Left renal pelvis (tissue), 4 donors: ENCODE measurements at regions not wholly inside any gene's neighbourhood (a gene's known extent, or its start where the extent isn't known, plus 50 kb on each side); places are given as distances from the start of the nearest gene placed in this dataset.
A peak's percentile ranks its signal among the peaks of the same experiment; 100 is the strongest.
"Not testable (repeated sequence)": the region's sequence is repeated elsewhere in the genome, so short reads cannot be mapped to it uniquely, and the experiment has no call there.

Experiments
- DNase-seq, 4 donors: peaks; one replicate each; pipeline ENCODE4 v3.0.0-alpha.2; 2013; ENCODE audit warnings: low read depth in 4 of 4, low spot score in 3 of 4

DNA sequence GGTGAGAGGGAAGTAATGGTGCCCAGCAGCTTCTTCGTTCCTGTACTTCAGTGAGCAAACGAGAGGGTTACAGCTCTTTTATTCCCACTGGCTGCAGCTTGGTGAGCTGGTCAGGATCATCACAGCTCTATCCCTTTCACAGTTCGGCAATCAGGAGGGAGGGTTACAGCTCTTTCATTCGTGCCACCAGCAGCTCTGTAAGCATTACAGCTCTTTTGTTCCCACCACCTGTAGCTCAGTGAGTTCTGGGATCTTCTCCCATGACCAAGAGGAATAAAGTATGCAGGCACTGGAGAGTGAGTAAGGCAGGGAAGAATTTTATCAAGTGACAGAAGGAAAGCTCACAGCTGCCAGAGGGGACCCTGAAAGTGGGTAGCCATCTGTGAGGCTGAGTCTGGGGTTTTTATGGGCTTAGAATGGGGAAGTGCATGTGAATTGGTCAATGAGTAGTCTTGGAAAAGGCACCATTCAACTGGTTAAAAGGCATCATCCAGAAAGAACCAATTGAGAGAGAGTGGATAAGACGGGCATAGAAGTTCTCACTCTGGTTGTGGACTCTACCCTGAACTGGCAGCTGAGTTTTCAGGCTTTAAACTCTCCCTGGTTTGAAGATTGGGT is 123.7 kb downstream of the COX18 start:
- no peak for DNase-seq

DNA sequence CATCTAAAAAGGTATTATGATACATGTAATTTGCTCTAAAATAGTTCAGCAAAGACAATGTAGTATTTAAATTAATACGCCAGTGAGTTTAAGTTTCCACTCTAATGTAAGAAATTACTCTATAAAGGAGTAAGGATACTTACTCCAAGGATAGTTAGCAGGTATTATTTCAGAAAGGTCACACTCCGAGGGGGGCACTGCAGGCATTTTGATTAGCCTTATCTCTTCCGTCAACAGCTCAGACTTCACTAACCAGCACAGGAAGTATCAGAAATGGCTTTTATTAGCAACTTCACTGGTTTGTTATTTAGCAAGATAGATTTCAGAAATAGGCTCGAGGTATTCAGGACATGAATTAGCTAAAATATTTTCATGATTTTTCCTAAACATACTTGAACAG is 127.0 kb downstream of the COX18 start:
- no peak for DNase-seq

DNA sequence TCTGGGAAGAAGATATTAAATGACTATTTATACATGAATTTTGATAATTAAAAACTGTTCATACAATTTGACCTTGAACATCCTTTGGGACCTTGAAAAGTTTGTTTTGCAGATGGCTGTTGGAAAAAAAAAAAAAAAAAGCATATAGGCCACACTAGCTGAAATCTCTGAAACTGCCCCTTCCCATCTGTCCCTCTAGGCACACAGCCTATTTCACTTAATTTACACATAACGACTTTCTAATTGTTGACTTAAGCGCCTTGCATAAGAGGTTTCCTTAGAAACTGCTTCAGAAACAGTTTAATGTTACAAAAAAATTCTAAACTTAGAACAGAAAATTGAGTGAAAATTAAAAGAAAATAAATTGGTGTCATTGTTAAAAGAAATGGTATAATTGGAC is 131.0 kb downstream of the COX18 start:
- peak in 1 of 4 donors; percentile 11 for DNase-seq

DNA sequence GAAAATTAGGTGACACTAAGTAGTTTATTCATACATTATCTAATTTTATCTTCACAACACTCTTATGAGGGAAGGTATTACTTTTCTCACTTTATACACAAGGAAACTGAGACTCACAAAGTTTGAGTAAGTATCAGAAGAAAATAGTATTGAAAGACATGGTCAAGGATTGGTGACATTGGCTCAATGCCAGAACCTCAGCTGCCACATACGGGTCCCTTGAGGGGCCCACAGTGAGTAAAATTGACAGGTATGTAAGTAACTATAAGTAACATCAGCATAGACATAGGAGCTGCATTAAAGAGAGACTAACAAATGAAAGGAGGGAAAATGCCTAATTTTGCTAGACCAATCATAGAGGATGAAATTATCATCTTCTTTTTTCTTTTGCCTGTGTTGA is 134.1 kb downstream of the COX18 start:
- no peak for DNase-seq

DNA sequence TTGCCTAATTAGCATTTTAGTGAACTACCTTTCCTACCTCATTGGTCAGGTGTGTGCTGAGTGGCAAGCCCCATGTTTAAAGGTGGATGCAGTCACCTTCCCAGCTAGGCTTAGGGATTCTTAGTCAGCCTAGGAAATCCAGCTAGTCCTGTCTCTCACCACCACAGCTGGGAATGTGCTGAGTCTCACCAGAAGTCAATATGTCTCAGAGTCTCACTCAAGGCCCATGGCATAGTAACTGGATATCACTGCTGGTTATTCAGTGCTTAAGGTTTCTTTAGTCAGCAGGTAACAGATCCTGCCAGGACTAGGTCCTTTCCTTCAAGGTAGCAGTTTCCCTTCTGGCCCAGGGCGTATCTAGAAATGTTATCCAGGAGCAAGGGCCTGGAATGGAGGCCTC is 136.5 kb downstream of the COX18 start:
- no peak for DNase-seq

DNA sequence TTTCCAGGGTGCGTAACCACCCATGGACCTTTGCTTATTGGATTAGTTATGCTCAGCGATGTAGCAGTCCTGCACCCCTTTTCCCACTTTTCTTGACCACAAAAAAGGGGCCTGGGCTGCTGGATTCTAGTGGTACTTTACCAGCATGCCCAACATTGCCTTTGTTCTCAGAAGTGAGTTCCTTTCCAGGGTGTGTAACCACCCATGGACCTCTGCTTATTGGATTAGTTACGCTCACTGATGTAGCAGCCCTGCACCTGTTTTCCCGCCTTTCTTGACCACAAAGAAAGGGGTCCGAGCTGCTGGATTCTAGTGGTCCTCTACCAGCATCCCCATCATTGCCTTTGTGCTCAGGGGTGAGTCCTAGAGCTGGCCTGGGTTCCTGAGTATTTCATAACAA is 138.2 kb downstream of the COX18 start:
- DNase-seq, result no peak

DNA sequence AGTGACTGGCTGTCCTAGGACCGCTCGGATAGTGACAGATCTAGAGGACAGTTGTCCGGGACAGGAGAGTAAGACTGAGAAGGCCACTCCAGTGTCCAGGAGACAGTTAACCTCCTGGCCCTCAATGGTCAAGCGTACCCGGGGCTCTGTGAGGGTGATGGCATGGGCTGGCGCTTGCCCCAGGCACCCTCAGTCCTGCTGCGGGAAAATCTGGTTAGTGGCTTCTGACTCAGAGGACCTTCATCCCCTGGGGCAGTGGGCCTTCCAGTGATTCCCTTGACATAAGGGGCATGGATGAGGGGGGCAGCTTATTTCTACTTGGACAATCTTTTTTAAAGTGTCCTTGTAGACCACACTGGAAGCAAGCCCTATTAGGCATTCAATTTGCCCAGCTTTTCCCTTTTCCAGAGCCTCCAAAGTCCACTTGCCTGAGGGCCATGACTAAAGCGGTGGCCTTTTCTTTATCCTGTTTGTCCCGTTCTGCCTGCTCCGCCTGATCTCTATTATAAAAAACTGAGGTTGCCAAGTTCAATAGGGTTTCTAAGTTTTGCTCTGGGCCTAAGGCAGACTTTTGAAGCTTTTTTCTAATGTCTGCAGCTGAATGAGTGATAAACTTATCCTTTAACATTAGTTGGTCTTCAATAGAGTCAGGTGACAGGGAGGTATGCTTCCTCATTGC is 139.8 kb downstream of the COX18 start:
- not testable (repeated sequence) for DNase-seq

DNA sequence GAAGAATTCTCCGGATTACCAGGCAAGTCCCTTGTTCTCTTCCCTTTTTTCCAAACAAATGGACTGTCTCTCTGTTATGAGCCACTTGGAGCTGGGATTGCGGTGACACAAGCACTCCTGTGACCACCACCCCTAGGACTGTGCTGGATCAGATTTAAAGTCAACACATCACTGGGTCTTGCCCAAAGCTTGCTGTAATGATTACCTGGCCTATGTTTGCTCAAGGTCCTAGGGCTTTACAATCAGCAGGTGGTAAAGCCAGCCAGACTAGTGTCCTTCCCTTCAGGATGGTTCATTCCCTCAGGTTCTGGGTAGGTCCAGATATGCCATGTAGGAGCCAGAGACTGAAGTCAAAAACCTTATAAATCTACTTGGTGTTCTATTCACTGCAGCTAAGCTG is 144.7 kb downstream of the COX18 start:
- DNase-seq, result no peak

DNA sequence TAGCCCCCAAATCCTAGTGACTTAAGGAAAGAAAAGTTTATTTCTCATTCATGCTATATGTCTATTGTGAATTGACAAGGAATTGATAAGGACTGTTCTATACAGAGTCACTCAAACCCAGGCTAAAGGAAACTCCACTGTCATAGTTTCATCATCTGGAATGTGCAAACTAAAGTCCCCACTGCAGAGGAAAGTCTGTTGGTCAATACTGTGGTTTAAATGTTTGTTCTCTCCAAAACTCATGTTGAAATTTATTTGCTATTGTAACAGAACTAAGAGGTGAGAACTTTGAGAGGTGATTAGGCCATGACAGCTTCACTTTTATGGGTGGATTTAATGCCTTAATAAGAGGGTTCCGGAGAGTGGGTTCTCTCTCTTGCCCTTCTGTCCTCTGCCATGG is 149.6 kb downstream of the COX18 start:
- no peak for DNase-seq

DNA sequence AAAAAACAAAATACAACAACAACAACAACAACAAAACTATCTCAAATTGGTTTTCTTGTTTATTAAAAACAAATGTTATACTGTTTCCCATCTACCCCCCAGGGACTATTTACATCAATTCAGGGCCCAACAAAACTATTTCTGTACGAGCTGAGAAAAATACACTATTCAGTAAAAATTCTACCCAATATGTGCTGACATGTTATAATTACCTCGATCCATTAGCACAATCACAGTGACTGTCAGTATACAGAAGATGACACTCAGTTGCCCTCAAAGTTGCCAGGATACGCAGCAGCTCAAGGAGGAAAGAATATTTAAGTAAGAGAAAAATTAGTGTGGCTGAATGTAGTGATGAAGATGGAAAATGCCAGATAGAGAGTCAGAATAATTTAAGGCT is 150.1 kb downstream of the COX18 start:
- DNase-seq, result no peak

DNA sequence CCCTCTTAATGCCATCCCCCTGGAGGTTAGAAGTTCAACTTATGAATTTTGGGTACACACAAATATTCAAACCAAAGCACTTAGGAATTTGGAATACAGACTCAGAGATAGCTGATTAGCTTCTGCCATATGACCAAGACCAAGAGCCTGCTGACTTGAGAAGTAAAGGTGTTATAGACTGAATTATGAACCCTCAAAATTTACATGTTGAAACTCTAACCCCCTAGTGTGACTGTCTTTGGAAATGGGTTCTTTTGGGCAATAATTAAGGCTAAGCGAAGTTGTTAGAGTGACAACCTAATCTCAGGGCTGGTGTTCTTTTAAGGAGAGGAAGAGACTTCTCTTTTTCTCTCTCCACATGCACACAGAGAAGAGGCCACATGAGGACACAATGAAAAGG is 151.2 kb downstream of the COX18 start:
- no peak for DNase-seq

DNA sequence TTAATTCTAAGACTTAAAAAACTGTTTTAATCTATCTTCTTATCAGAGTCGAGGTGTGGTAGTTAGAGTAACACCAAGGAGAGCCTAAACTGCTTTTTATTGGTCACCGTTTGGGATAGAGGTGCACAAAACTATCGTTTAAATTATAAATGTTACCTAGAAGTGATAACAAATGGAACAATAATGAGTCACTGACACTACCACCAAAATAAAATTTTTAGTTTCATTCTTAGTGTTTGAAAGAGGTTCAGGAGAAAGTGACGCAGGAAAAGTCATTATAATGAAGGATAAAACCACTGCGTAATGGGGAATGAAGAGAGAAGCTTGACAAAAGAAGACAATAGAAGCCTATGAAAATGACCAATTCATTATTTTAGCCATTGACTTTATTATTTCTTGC is 158.2 kb downstream of the COX18 start:
- no peak for DNase-seq

DNA sequence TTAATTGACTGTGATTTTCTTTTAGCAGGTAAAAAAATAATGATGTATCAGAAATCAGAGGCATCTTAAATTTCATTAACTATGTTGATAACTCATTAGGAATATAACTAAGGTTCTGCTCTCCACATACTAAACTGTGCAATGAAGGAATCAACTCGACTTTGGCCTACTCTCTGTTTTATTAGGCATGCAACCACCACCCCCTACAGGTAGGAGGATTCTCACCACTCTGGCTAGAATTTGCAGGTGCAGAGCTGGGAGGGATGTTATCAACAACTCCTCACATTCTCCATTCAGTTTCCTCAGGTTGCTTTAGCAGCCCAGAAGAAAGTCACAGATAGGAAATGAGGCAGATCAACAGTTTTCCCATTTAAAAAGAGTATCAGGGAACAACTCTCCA is 160.1 kb downstream of the COX18 start:
- DNase-seq, result no peak

DNA sequence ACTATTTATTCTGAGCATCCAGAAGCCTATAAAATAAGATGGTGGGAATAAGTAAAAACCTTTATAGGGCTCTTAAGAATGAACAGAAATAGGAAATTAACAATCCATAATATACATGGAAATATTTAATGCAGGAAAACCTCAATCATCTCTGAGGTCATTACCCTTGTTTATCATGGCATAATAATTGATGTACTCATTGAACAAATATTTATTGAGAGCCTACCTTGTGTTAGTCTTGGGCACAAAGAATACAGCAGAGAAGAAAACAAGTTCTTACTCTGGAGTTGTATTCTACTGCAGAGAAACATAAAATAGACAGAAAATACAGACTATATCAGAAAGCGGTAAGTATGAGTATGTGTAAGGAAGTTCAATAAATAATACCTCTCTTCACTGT is 167.2 kb downstream of the COX18 start:
- DNase-seq, result no peak

DNA sequence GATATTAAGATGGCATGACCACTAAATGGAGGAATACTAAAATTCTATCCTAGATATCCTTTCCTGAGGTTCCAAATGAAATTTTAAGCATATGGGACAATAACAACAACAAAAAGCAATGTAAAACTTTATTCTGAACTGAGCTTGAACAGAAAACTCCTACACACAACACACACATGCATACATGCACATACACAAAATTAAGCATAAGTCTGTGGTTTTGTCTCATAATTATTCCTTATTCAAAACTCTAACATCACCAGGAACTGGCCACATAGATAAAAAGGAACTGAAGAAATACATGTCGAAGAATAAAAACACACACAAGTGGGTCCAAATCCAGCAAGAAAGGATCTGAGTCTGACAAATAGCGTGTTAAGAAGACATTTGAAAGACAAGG is 168.0 kb downstream of the COX18 start:
- no peak for DNase-seq

DNA sequence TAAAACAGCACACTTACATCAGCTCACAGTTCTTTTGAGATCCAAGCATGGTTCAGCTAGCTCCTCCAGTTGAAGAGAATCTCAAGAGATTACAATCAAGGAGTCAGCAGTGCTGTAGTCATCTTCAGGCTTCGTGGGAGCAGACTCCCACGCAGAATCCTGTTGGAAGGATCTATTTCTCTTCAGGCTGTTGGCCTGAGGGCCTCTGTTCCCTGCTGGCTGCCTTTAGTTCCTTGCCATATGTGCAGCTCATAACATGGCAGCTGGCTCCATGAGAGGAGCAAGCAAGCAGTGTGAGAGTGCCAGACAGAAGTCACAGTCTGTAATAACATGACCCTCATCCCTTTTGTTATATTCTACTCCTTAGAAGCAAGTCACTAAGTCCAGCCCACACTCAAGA is 168.6 kb downstream of the COX18 start:
- no peak for DNase-seq

DNA sequence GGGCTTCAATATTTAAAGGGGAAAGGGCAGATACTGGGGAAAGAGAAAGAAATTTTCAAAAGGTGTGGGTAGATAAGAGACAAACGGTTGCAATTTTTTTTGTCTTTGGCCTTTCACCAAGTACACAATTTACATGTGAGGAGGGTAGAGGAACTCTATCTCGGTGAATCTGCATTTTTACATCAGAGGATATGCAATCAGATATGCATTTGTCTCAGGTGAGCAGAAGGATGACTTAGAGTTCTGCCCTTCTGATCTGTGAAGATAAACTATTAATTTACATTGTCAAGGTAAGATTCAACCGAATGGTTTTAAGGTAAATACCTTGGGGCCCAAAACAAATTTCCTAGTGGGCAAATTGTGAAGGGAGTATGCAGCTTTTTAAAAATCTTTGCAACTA is 169.9 kb downstream of the COX18 start:
- DNase-seq, result no peak

DNA sequence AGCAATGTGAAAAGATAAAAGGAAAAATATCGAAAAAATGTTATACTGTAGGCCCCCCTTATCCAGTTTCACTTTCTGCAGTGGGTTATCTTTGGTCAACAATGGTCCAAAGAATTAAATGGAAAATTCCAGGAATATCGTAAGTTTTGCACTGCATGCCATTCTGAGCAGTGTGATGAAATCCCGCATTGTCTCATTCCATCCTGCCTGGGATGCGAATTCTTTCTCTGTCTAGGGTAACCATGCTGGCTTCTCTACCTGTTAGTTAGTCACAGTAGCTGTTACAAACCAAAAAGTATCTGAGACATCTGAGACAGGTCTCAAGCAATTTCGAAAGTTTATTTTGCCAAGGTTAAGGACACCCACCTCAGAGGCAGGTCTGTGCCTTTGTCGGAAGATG is 170.3 kb downstream of the COX18 start:
- DNase-seq, result no peak

DNA sequence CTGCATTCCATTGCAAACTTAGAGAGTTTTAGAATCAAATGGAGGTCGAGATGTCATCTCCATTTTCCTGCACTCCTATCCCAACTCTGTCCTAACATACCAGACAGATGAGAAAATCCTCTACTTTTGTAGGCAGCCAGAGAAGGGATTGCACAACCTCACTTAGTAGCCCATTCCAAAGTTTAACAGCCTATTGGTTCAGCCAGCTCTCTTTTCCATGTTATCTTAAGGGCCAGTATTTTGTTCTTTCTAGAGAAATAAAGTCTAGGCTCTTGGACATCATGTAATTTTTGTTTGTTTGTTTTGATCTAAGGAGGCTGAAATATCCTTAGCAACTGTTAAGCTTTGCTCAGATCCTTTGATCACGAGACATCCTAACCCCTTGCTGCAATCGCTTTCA is 173.0 kb downstream of the COX18 start:
- DNase-seq, result no peak

DNA sequence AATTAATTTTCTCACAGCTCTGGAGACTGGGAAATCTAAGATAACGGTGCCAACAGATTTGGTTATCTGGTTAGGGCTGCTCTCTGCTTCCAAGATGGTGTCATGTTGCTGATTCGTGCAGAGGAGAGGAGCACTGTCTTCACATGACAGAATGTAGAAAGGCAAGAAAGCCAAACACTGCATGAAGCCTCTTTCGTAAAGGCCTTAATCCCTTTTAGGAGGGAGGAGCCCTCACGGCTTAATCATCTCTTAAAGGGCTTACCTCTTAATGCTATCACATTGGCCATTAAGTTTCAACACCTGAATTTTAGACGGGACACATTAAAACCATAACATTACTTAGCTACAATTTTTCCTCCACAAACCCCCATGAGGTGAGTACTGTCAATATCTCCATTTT is 174.1 kb downstream of the COX18 start:
- no peak for DNase-seq

DNA sequence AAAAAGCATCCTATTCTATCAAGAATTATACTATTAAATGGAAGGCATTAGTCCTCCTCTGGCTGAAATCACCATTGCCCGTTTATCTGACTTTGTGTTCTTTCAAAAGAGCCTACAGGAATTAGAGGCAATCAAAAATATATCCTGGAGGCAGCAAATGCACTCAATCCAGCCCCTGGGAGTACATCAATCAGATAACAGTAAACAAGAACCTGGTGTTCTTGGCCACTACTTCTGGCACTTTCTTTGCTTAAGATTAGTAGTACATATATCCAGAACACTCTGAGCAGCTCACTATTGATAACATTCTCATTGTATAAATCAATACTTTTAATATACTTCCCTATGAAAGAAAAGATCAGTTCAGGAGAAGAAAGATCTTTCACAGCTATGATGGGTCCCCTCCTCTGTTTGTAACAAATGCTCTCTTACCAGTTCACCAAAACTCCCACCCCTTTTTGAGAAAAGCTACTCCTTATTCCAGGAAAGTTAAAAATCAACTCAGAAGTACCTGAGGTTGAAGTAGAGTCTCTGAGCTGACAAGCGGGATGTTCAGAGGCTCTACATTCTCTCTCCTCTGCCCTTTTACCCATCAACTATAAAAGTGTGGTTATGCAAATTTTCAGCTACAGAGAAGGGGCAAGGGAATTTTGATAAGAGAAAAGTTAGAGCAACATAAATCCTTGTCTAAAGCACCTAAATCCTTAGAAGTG is 176.0 kb downstream of the COX18 start:
- DNase-seq, result no peak

DNA sequence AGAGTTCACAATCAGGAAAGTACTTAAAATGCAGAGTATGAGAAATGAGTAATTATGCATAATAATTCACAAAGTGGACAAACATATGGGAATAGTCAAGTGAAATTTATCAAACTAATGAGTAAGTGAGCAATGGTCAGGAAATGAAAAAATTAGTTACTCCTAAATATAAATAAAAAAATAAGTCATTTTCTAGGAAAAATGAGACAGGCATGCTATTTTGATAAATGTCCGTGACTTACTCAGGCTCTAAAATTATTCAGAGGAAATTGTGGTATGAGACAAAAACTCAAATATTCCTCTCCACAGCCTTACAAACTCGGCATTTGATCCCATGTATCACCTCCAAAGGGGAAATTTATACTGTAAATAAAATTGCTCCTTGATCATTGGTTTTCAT is 181.2 kb downstream of the COX18 start:
- no peak for DNase-seq
